ENCODE measurements at regions not wholly inside any gene's neighbourhood (a gene's known extent, or its start where the extent isn't known, plus 50 kb on each side); places are given as distances from the start of the nearest gene placed in this dataset.

DNA sequence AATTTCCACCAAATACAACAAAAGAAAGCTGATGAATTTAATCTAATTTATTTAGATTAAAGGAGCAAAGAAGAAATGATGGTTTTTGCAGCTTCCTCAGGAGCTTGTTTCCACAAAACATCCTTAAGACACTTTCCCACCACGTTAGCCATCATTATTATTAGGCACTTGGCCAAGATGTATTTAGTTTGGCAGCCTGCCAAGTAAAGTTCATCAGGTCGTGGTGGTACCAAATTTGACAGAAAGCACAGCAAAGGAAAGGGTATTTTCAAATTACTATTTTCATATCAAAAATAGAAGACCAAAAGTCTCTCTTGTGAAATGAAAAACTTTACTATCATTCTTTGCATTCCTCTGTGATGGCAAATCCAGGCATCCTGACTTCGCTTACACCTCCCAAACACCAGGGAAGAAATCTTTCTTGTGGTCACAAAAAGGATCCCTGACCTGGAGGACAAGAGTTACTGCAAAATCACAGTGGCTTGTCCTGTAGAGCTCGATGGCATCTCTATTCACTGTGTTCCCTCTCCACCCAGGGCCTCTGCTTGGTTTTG is 123.1 kb upstream of the INHBA start:
- intact Hi-C loops (cut with DNase I, micrococcal nuclease) = no loop called here
- Mint-ChIP-seq H3K4me1 (ENCODE audit: low read depth) (no peaks in the 10 kb centered on the region), H3K27me3 (peaks cover 10% of the 10 kb centered on the region), H3K4me3 (no peak overlapping the region), H3K36me3 (ENCODE audit: low read depth) (no peaks in the 10 kb centered on the region), H3K27ac (no peak overlapping the region), H3K9me3 (peaks cover 5% of the 10 kb centered on the region)
- CTCF ChIA-PET = no interaction called here
- no peaks in the 10 kb centered on the region for H3K4me1 ChIP-seq (ENCODE audit: insufficient read depth, low read length)
- no peaks in the 10 kb centered on the region for H3K9me3 ChIP-seq (ENCODE audit: control insufficient read depth in 1 of 2, insufficient read depth in 1 of 2, low read length in 2 of 2)
- POLR2A ChIA-PET = no interaction called here
- TF ChIP-seq, protein P1, sequence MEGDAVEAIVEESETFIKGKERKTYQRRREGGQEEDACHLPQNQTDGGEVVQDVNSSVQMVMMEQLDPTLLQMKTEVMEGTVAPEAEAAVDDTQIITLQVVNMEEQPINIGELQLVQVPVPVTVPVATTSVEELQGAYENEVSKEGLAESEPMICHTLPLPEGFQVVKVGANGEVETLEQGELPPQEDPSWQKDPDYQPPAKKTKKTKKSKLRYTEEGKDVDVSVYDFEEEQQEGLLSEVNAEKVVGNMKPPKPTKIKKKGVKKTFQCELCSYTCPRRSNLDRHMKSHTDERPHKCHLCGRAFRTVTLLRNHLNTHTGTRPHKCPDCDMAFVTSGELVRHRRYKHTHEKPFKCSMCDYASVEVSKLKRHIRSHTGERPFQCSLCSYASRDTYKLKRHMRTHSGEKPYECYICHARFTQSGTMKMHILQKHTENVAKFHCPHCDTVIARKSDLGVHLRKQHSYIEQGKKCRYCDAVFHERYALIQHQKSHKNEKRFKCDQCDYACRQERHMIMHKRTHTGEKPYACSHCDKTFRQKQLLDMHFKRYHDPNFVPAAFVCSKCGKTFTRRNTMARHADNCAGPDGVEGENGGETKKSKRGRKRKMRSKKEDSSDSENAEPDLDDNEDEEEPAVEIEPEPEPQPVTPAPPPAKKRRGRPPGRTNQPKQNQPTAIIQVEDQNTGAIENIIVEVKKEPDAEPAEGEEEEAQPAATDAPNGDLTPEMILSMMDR (IDR thresholded peaks at IDR 0.05) = no peak
- H3K4me3 ChIP-seq (ENCODE audit: low read length) = no peak overlapping the region
- no peak for ATAC-seq (ENCODE audit: poor library complexity)
- no peaks in the 10 kb centered on the region for H3K36me3 ChIP-seq (ENCODE audit: insufficient read depth, low read length)
- no peak for DNase-seq
- no peak overlapping the region for H3K27ac ChIP-seq (ENCODE audit: low read depth in 1 of 2, low read length in 2 of 2)
- H3K27me3 ChIP-seq (ENCODE audit: control insufficient read depth in 1 of 2, insufficient read depth in 2 of 2, low read length in 2 of 2) = no peaks in the 10 kb centered on the region

DNA sequence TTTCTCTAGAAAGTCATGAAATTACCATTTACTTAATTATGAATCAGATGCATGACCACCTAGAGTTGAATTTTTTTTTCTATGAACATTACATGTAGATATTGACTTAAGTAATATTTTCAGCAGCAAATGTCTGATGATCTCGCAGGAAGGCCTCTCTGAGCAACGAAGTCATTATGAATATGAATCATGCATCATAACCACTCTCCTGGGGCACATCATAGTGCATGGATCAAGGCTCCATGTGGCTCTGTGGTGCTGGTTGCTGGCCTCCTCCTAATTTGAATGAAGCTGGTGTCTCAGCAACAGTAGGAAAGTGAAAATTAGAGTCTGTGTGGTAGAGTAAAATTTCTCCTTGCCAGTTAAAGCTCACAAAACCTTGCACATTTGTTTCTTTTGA is 121.4 kb upstream of the INHBA start:
- no peaks in the 10 kb centered on the region for H3K9me3 Mint-ChIP-seq
- intact Hi-C loops (cut with DNase I, micrococcal nuclease) = no loop called here
- H3K4me1 Mint-ChIP-seq (ENCODE audit: low read depth) = no peaks in the 10 kb centered on the region
- no peak overlapping the region for H3K4me3 Mint-ChIP-seq
- H3K27ac Mint-ChIP-seq = no peak overlapping the region
- ChIA-PET CTCF (no interaction called here), POLR2A (no interaction called here)
- ATAC-seq (ENCODE audit: poor library complexity) (no peak), DNase-seq (peak in 1 of 14 experiments; percentile 13)
- TF ChIP-seq, protein P1 (IDR thresholded peaks at IDR 0.05) = no peak
- no peaks in the 10 kb centered on the region for H3K36me3 Mint-ChIP-seq (ENCODE audit: low read depth)
- Histone ChIP-seq H3K9me3 (ENCODE audit: control insufficient read depth in 1 of 2, insufficient read depth in 1 of 2, low read length in 2 of 2) (peaks cover 0 to 3% of the 10 kb centered on the region in 2 experiments), H3K4me1 (ENCODE audit: insufficient read depth, low read length) (no peaks in the 10 kb centered on the region), H3K4me3 (ENCODE audit: low read length) (no peak overlapping the region), H3K27me3 (ENCODE audit: control insufficient read depth in 1 of 2, insufficient read depth in 2 of 2, low read length in 2 of 2) (no peaks in the 10 kb centered on the region), H3K27ac (ENCODE audit: low read depth in 1 of 2, low read length in 2 of 2) (no peak overlapping the region), H3K36me3 (ENCODE audit: insufficient read depth, low read length) (no peaks in the 10 kb centered on the region)
- peaks cover 10% of the 10 kb centered on the region for H3K27me3 Mint-ChIP-seq

DNA sequence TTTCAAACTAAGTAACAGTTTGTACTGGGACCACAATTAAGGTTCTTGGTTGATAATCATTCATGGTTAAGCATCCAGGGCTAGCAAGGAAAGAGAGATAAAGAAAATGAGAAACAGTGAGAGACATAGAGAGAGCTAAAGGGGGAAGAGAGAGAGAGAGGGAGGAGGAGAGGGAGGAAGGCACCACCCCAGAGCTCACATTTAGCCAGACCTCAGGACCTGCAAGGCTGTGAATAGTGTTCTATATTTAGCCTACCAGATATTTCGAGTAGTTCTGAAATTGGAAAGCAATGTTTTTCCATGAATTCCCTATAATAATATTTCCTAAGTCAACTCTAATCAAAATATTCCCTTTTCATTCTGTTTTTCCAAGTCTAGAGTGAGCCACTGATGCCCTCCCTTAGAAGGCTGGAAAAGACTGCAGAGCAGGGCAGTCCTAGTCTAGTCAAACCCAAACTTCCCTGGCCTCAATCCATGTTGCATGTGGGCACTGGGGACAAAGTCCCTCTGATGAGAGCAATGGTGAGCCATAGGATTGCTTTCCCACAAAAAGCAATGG is 119.4 kb upstream of the INHBA start:
- Histone ChIP-seq H3K4me1 (ENCODE audit: insufficient read depth, low read length) (no peaks in the 10 kb centered on the region), H3K27ac (ENCODE audit: low read depth in 1 of 2, low read length in 2 of 2) (no peak overlapping the region), H3K9me3 (ENCODE audit: control insufficient read depth in 1 of 2, insufficient read depth in 1 of 2, low read length in 2 of 2) (peaks cover 0 to 3% of the 10 kb centered on the region in 2 experiments), H3K27me3 (ENCODE audit: control insufficient read depth in 1 of 2, insufficient read depth in 2 of 2, low read length in 2 of 2) (no peaks in the 10 kb centered on the region), H3K36me3 (ENCODE audit: insufficient read depth, low read length) (no peaks in the 10 kb centered on the region), H3K4me3 (ENCODE audit: low read length) (no peak overlapping the region)
- Mint-ChIP-seq H3K9me3 (no peaks in the 10 kb centered on the region), H3K27ac (no peak overlapping the region), H3K27me3 (peaks cover 10% of the 10 kb centered on the region), H3K36me3 (ENCODE audit: low read depth) (no peaks in the 10 kb centered on the region), H3K4me1 (ENCODE audit: low read depth) (no peaks in the 10 kb centered on the region), H3K4me3 (no peak overlapping the region)
- POLR2A ChIA-PET = no interaction called here
- intact Hi-C loops (cut with DNase I, micrococcal nuclease) = no loop called here
- no peak for ATAC-seq (ENCODE audit: poor library complexity)
- TF ChIP-seq, protein P1 (IDR thresholded peaks at IDR 0.05) = no peak
- CTCF ChIA-PET = no interaction called here
- no peak for DNase-seq
